ENCODE measurements at regions not wholly inside any gene's neighbourhood (a gene's known extent, or its start where the extent isn't known, plus 50 kb on each side); places are given as distances from the start of the nearest gene placed in this dataset.

DNA sequence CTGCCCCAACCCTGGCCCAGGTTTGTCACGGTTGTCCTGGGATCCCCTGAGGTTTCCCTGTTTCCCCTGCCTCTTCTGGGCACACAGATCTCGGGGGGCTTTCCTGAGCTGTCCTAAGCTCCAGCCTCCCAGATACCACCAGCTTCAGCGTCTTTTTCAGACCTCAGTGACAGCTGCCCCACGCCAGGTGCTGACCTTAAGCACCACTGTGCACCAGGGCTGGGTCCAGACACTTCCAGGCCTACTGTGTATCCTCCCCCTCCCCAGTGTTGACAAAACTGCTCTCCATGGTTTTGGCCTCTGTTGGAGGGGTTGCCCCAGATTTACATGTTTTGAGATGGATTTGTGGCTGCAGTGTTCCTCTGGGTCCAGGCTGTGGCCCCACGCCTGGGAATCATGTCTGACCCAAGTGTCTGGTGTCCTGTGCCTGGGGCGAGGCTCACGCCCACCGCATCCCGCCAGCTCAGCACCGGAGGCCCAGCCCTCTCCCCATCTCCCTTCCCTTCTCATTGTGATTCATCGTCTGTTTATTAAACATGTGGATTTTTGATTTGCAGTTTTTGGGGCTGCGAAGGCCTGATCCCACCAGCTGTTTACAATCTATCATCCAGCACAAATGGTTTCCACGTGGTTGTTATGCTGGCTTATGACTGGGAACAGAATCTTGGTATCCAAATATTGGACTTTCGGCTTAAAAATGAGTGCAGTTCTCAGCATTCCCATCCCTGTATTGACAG is 82.1 kb downstream of the METRNL start:
- TF ChIP-seq, protein P1, sequence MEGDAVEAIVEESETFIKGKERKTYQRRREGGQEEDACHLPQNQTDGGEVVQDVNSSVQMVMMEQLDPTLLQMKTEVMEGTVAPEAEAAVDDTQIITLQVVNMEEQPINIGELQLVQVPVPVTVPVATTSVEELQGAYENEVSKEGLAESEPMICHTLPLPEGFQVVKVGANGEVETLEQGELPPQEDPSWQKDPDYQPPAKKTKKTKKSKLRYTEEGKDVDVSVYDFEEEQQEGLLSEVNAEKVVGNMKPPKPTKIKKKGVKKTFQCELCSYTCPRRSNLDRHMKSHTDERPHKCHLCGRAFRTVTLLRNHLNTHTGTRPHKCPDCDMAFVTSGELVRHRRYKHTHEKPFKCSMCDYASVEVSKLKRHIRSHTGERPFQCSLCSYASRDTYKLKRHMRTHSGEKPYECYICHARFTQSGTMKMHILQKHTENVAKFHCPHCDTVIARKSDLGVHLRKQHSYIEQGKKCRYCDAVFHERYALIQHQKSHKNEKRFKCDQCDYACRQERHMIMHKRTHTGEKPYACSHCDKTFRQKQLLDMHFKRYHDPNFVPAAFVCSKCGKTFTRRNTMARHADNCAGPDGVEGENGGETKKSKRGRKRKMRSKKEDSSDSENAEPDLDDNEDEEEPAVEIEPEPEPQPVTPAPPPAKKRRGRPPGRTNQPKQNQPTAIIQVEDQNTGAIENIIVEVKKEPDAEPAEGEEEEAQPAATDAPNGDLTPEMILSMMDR (IDR thresholded peaks at IDR 0.05; ENCODE audit: low read depth, low read length): no peak
- TF ChIP-seq, protein P2, sequence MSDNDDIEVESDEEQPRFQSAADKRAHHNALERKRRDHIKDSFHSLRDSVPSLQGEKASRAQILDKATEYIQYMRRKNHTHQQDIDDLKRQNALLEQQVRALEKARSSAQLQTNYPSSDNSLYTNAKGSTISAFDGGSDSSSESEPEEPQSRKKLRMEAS (IDR thresholded peaks at IDR 0.05; ENCODE audit: low read depth, low read length): no peak
